T-helper 2 cell treated with Interferon-gamma antibody and Interleukin-4, amounts not matched to agents 5 μg/mL and 100 μg/mL, for 36 hours (primary cell): ENCODE measurements at regions not wholly inside any gene's neighbourhood (a gene's known extent, or its start where the extent isn't known, plus 50 kb on each side); places are given as distances from the start of the nearest gene placed in this dataset.

Source experiments
- DNase-seq: peaks from one replicate; pipeline ENCODE4 v3.0.0; 2021; ENCODE audit warnings: low spot score
- H3K27ac Mint-ChIP-seq: one replicate; pipeline ENCODE4 v1.8.0; 2021; ENCODE audit warnings: mild to moderate bottlenecking, mixed read lengths
- H3K27me3 Mint-ChIP-seq: one replicate; pipeline ENCODE4 v1.8.0; 2021; ENCODE audit warnings: low read depth, mixed read lengths
- H3K36me3 Mint-ChIP-seq: one replicate; pipeline ENCODE4 v1.8.0; 2021; ENCODE audit warnings: low read depth, mixed read lengths
- H3K4me1 Mint-ChIP-seq: one replicate; pipeline ENCODE4 v1.8.0; 2021; ENCODE audit warnings: low read depth, mixed read lengths
- H3K4me3 Mint-ChIP-seq: one replicate; pipeline ENCODE4 v1.8.0; 2022; ENCODE audit warnings: mild to moderate bottlenecking, moderate library complexity, mixed read lengths
- H3K9me3 Mint-ChIP-seq: one replicate; pipeline ENCODE4 v1.8.0; 2021; ENCODE audit warnings: mixed read lengths

DNA sequence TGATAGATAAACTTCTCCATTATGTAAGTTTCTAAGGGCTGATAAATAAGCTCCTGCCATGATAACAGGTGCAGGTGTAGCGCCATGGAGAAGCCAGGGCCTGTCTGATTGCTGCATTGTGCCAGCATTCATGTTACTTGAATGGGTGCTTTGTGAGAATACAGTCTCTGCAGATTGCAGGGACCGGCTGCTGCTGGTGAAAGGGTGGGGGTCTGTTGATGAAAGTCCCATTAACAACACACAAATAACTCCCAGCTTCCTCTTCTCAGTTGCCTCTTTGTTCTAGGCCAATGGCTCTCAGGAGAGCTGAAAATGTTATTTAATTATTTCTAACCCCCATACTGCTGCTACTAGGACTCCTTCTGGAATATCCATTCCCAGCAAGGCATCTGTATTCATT lies 77.2 kb downstream of the RTP4 start:
- Mint-ChIP-seq H3K27ac (no peak overlapping the region), H3K27me3 (peaks cover 8% of the 10 kb centered on the region), H3K36me3 (no peaks in the 10 kb centered on the region), H3K9me3 (no peaks in the 10 kb centered on the region), H3K4me3 (no peak overlapping the region), H3K4me1 (no peaks in the 10 kb centered on the region)
- DNase-seq: no peak

DNA sequence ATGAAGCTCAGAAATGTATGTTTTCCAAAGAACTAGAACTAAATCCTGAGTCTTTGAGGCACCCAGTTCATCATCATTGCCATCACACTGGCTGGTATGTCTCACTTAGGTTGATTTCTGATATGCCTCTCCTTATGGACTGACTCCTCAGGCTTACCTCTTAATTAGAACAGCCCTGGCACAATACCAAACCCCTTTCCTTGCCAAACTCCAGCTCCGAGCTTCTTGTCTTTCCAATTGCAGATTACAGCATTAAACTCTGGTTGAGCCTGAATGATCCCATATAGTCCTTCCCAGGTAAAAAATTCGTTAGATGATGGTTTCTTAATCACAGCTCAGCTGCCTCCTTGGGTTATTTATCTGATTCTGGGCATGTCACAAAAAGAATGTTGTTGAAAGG lies 66.3 kb downstream of the RTP4 start:
- H3K4me3 Mint-ChIP-seq: no peak overlapping the region
- H3K9me3 Mint-ChIP-seq: no peaks in the 10 kb centered on the region
- no peak overlapping the region for H3K27ac Mint-ChIP-seq
- no peaks in the 10 kb centered on the region for H3K4me1 Mint-ChIP-seq
- H3K36me3 Mint-ChIP-seq: no peaks in the 10 kb centered on the region
- no peak for DNase-seq
- peaks cover 8% of the 10 kb centered on the region for H3K27me3 Mint-ChIP-seq

DNA sequence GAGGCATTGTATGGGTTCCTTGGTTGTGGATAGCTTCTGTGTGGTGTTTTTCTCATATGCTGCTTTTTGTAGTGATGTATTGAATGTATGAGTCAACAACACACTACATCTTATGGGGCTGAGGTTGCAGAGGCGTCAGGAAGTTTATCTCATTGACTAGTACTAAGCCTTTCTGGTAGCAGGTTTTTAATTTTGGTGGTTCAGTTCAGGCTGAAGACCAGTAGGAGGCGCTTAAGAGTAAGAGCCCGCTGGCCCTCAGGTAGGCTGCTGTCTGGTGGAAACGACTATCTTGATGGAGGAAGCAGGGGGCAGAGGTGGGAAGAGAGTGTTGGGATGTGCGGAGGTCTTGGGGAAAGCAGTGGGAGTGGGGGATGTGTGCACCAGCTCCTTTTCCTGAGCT lies 62.4 kb downstream of the RTP4 start:
- Mint-ChIP-seq H3K4me3 (no peak overlapping the region), H3K9me3 (no peaks in the 10 kb centered on the region), H3K36me3 (no peaks in the 10 kb centered on the region), H3K4me1 (no peaks in the 10 kb centered on the region), H3K27me3 (peaks cover 8% of the 10 kb centered on the region), H3K27ac (no peak overlapping the region)
- no peak for DNase-seq
